ENCODE measurements at regions not wholly inside any gene's neighbourhood (a gene's known extent, or its start where the extent isn't known, plus 50 kb on each side); places are given as distances from the start of the nearest gene placed in this dataset.

DNA sequence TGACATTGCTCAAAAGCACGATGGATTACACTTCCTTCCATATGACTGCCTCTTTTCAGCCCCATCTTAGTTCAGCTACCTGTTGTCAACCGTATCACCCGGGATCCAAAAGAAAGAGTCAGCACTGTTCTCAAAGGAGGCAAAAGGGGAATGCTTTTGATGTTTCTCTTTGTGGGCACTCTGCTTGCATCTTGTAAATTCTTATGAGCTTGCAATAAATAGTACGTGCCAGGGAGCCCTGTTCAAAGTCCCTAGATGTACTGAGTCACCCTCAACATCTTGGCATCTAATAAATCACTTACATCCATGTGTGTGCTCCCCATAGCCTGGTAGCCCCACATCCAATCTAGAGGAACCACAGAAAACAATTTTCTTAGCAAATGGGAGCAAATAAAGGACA, 256.9 kb downstream of the SUCLG1 start:
- POLR2A ChIA-PET = no interaction called here
- DNase-seq (ENCODE audit: low read depth, low spot score) = no peak
- TF ChIP-seq, protein P1, sequence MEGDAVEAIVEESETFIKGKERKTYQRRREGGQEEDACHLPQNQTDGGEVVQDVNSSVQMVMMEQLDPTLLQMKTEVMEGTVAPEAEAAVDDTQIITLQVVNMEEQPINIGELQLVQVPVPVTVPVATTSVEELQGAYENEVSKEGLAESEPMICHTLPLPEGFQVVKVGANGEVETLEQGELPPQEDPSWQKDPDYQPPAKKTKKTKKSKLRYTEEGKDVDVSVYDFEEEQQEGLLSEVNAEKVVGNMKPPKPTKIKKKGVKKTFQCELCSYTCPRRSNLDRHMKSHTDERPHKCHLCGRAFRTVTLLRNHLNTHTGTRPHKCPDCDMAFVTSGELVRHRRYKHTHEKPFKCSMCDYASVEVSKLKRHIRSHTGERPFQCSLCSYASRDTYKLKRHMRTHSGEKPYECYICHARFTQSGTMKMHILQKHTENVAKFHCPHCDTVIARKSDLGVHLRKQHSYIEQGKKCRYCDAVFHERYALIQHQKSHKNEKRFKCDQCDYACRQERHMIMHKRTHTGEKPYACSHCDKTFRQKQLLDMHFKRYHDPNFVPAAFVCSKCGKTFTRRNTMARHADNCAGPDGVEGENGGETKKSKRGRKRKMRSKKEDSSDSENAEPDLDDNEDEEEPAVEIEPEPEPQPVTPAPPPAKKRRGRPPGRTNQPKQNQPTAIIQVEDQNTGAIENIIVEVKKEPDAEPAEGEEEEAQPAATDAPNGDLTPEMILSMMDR (IDR thresholded peaks at IDR 0.05) = no peak
- TF ChIP-seq POLR2AphosphoS5 (IDR thresholded peaks at IDR 0.05; ENCODE audit: low read depth, low read length) (no peak), REST (IDR thresholded peaks at IDR 0.05; ENCODE audit: insufficient read depth in 1 of 2, low read depth in 2 of 2, low read length in 1 of 2) (no peak), TCF7L2 (IDR thresholded peaks at IDR 0.05; ENCODE audit: low read depth, low read length) (no peak), SIN3A (IDR thresholded peaks at IDR 0.05; ENCODE audit: borderline replicate concordance, insufficient read depth, low read depth, low read length) (no peak)
- no TSS peak for BruUV-seq (replicated peaks)
- no peak for ATAC-seq
- H3K27ac ChIP-seq (ENCODE audit: low read length) = no peak overlapping the region
- H3K36me3 ChIP-seq (ENCODE audit: control insufficient read depth, insufficient read depth, low read length) = no peaks in the 10 kb centered on the region
- in situ Hi-C loops (cut with HindIII; ENCODE audit: low pct_unique_long_range_greater_than_20kb, low sequenced_read_pairs) (no loop called here), intact Hi-C loops (cut with micrococcal nuclease; ENCODE audit: unreplicated experiment) (no loop called here)
- CTCF ChIA-PET = interaction anchor here (0.6 kb wide), 1 partner anchor 88 kb away, joined by 4 read pairs; no protein-coding TSS in a partner anchor
- H3K4me3 ChIP-seq (ENCODE audit: low read depth in 2 of 2, low read length in 2 of 2) = no peak overlapping the region
- no peaks in the 10 kb centered on the region for H3K9me3 ChIP-seq (ENCODE audit: control insufficient read depth, insufficient read depth, low read depth, low read length)
- no peaks in the 10 kb centered on the region for H3K4me1 ChIP-seq (ENCODE audit: control insufficient read depth, insufficient read depth, low read length)
- H3K27me3 ChIP-seq (ENCODE audit: control insufficient read depth, insufficient read depth, low read length) = no peaks in the 10 kb centered on the region

GRCh38 chr2:84201158-84201557, 257.9 kb downstream of the SUCLG1 start:
- ATAC-seq (no peak), DNase-seq (ENCODE audit: low read depth, low spot score) (no peak)
- Histone ChIP-seq H3K9me3 (ENCODE audit: control insufficient read depth, insufficient read depth, low read depth, low read length) (no peaks in the 10 kb centered on the region), H3K4me3 (ENCODE audit: low read depth in 2 of 2, low read length in 2 of 2) (no peak overlapping the region), H3K27ac (ENCODE audit: low read length) (no peak overlapping the region), H3K4me1 (ENCODE audit: control insufficient read depth, insufficient read depth, low read length) (no peaks in the 10 kb centered on the region), H3K27me3 (ENCODE audit: control insufficient read depth, insufficient read depth, low read length) (no peaks in the 10 kb centered on the region), H3K36me3 (ENCODE audit: control insufficient read depth, insufficient read depth, low read length) (no peaks in the 10 kb centered on the region)
- ChIA-PET CTCF (no interaction called here), POLR2A (no interaction called here)
- in situ Hi-C loops (cut with HindIII; ENCODE audit: low pct_unique_long_range_greater_than_20kb, low sequenced_read_pairs) = no loop called here
- BruUV-seq (replicated peaks) = no TSS peak
- intact Hi-C loops (cut with micrococcal nuclease; ENCODE audit: unreplicated experiment) = no loop called here
- TF ChIP-seq REST (IDR thresholded peaks at IDR 0.05; ENCODE audit: insufficient read depth in 1 of 2, low read depth in 2 of 2, low read length in 1 of 2) (no peak), TCF7L2 (IDR thresholded peaks at IDR 0.05; ENCODE audit: low read depth, low read length) (no peak), SIN3A (IDR thresholded peaks at IDR 0.05; ENCODE audit: borderline replicate concordance, insufficient read depth, low read depth, low read length) (no peak), POLR2AphosphoS5 (IDR thresholded peaks at IDR 0.05; ENCODE audit: low read depth, low read length) (no peak)
- TF ChIP-seq, protein P1 (IDR thresholded peaks at IDR 0.05) = no peak

Measured in Panc1 (cell line).